GM13977 (cell line): ENCODE measurements at regions not wholly inside any gene's neighbourhood (a gene's known extent, or its start where the extent isn't known, plus 50 kb on each side); places are given as distances from the start of the nearest gene placed in this dataset.
"Not testable (repeated sequence)": the region's sequence is repeated elsewhere in the genome, so short reads cannot be mapped to it uniquely, and the experiment has no call there.

Experiments
- DNase-seq: peaks from one replicate; pipeline ENCODE4 v3.0.0; 2012; ENCODE audit warnings: low spot score
- CTCF ChIP-seq: IDR thresholded peaks from 2 replicates; pipeline ENCODE4 v1.5.1; 2012; ENCODE audit warnings: mild to moderate bottlenecking, control low read depth; ENCODE audit not compliant: insufficient read depth; ENCODE audit errors: extremely low read depth, missing control alignments
- in situ Hi-C: fragments of 300-500 bp; cut with MboI; formaldehyde crosslinking; loops from one replicate; pipeline ENCODE4 v1.12.0; 2022; ENCODE audit warnings: low sequenced_read_pairs, low pct_unique_long_range_greater_than_20kb, mixed read lengths, inconsistent platforms; ENCODE audit not compliant: unreplicated experiment

GRCh38 chr4:105067946-105068345, 78.7 kb upstream of the TET2 start:
- no peak for DNase-seq
- no peak for TF ChIP-seq CTCF
- in situ Hi-C loops, result no loop called here

GRCh38 chr4:105068516-105068915, 78.2 kb upstream of the TET2 start:
- DNase-seq, result no peak
- in situ Hi-C loops, result no loop called here
- no peak for TF ChIP-seq CTCF

- DNase-seq, in situ Hi-C loops: not testable (repeated sequence)
These were observed 74.6 kb upstream of the TET2 start for GRCh38 chr4:105072095-105072494.

GRCh38 chr4:105074097-105074496, 72.6 kb upstream of the TET2 start:
- in situ Hi-C loops, result no loop called here
- TF ChIP-seq CTCF, result no peak
- DNase-seq, result no peak

GRCh38 chr4:105075045-105075444, 71.6 kb upstream of the TET2 start:
- no peak for TF ChIP-seq CTCF
- in situ Hi-C loops, result no loop called here
- no peak for DNase-seq

- DNase-seq, result no peak
- in situ Hi-C loops, result no loop called here
- no peak for TF ChIP-seq CTCF
These were observed 58.4 kb upstream of the TET2 start for GRCh38 chr4:105088110-105088879.

GRCh38 chr4:105092356-105092755, 54.3 kb upstream of the TET2 start:
- TF ChIP-seq CTCF, result no peak
- no peak for DNase-seq
- in situ Hi-C loops, result no loop called here
